ENCODE measurements at regions not wholly inside any gene's neighbourhood (a gene's known extent, or its start where the extent isn't known, plus 50 kb on each side); places are given as distances from the start of the nearest gene placed in this dataset.

GRCh38 chr11:8314916-8315315 is 51.2 kb upstream of the LMO1 start:
- H3K36me3 ChIP-seq: no peaks in the 10 kb centered on the region
- no peak for TF ChIP-seq CTCF (IDR thresholded peaks at IDR 0.05 in 8 of 11, conservative IDR thresholded peaks at IDR 0.05 in 3 of 11)
- TF ChIP-seq POLR2A (IDR thresholded peaks at IDR 0.05): no peak
- no peak for TF ChIP-seq POLR2AphosphoS5 (IDR thresholded peaks at IDR 0.05)
- DNase-seq: no peak

GRCh38 chr11:8313504-8314090 is 49.9 kb upstream of the LMO1 start:
- 70 to 92% (median 77%) methylated on average over 1 to 6 of the region's 6 CpGs for WGBS, 5 donors
- Histone ChIP-seq H3K27ac (no peak overlapping the region), H3K9me3 (no peaks in the 10 kb centered on the region), H3K36me3 (no peaks in the 10 kb centered on the region), H3K27me3 (replicated peaks in 1 of 7) (peaks cover 0 to 2% (median 0%) of the 10 kb centered on the region in 7 donors), H3K4me3 (no peak overlapping the region), H3K4me1 (no peaks in the 10 kb centered on the region)
- no peak for TF ChIP-seq CTCF (IDR thresholded peaks at IDR 0.05 in 8 of 11, conservative IDR thresholded peaks at IDR 0.05 in 3 of 11)
- TF ChIP-seq POLR2AphosphoS5 (IDR thresholded peaks at IDR 0.05): no peak
- TF ChIP-seq POLR2A (IDR thresholded peaks at IDR 0.05): no peak
- DNase-seq: peak; percentile 58
- intact Hi-C loops (cut with DNase I; ENCODE audit: low total_unique reads): no loop called here

More at GRCh38 chr11:8314916-8315315, 51.2 kb upstream of the LMO1 start:
- peaks cover 0 to 6% (median 0%) of the 10 kb centered on the region in 7 donors for H3K27me3 ChIP-seq (replicated peaks in 1 of 7)
- H3K27ac ChIP-seq: no peak overlapping the region
- intact Hi-C loops (cut with DNase I; ENCODE audit: low total_unique reads): no loop called here
- H3K4me1 ChIP-seq: no peaks in the 10 kb centered on the region
- H3K9me3 ChIP-seq: no peaks in the 10 kb centered on the region
- H3K4me3 ChIP-seq: no peak overlapping the region
- WGBS, 5 donors: 77 to 91% (median 86%) methylated on average over 7 of the region's 7 CpGs

Measured in spleen (tissue), 11 donors.